ENCODE measurements at regions not wholly inside any gene's neighbourhood (a gene's known extent, or its start where the extent isn't known, plus 50 kb on each side); places are given as distances from the start of the nearest gene placed in this dataset.

DNA sequence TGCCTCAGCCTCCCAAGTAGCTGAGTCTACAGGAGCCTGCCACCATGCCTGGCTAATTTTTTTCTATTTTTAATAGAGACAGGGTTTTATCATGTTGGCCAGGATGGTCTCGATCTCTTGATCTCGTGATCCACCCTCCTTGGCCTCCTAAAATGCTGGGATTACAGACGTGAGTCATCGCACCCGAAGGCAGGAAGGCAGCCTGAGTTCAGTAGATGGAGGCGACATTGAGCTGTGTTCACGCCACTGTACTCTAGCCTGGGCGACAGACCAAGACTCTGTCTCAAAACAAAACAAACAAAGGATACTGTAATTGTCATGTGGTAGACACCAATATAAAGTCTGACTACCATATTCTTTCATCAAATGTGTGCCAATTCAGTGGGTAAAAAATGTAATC lies 500.9 kb upstream of the DSEL start:
- DNase-seq (ENCODE audit: low spot score): no peak
- no peak for FAIRE-seq

DNA sequence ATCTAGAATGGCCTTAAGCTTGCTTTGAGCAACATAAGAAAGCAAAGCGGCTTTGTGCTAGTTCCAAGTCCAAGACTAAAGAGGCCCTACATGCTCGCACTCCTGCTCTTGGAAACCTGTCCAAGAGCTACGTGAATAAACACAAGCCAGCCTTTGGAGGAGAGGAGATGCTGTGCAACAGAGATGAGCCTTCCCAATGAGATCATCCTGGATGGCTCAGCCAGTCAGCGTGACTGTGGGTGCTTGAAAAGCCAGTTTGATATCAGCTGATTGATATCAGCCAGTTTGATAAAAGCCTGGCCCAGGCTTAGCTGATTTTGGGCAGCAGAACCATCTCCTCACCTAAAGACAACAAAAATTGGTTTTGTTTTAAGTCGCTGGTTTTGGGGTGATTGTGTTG lies 481.0 kb upstream of the DSEL start:
- DNase-seq (ENCODE audit: low spot score) (no peak), FAIRE-seq (no peak)

DNA sequence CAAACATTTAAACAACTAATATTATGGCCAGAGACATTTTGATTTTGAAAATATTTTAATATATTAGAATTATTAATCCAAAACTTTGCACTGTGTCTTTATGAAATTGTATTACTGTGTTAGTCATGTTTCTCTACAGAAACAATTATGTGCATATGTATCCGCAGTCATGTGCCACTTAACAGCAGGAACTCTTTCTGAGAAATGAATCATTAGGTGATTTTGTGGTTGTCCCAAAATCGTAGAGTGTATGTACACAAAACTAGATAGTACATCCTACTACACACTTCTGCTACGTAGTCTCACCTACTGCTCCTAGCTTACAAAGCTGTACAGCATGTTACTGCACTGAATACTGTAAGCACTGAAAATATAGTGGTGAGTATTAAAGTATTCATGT lies 479.2 kb upstream of the DSEL start:
- FAIRE-seq (no peak), DNase-seq (ENCODE audit: low spot score) (no peak)

DNA sequence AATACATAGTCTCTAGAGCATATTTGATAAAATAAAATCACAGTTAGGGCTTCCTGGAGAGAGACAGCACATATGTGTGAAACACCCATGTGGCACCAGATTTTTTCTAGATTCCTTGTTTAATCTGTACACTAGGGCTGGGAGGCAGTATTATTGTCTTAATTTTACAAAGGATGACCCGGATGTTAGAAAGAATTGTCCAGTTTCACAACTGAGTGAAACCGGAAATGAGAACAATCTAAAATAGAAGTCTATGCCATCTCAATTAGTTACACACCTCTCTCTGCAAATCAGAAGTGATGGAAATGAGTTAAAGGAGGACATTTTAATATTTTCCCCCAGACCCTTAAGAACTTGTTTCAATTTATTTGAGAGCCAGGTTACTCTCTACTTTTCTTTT lies 463.7 kb upstream of the DSEL start:
- FAIRE-seq (no peak), DNase-seq (ENCODE audit: low spot score) (no peak)

DNA sequence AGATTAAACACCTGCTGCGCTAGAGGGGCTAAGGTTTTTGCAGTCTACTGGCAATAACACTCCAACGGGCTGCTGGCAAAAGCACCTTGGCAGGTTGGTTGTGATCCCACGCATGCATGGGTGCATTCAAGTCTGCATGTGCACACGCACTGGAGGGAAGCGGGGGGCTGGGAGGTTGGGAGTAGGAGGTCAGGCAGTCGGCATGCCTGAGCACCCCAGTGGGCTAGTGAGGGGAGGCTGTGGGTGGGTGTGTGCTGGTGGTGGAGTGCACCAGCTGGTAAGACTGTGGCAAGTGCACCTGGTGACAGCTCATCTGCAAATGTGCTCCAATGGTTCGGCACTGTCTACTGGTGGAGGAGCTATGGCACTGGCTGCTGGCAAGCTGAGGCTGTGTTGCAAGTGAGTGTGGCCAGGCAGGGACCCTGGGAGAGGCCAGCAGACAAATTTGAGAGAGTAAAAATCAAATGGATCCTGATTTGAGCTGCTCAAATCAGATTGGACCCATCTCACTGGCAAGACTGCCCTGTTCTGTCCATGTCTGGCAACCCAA lies 460.6 kb upstream of the DSEL start:
- FAIRE-seq (no peak), DNase-seq (ENCODE audit: low spot score) (no peak)

DNA sequence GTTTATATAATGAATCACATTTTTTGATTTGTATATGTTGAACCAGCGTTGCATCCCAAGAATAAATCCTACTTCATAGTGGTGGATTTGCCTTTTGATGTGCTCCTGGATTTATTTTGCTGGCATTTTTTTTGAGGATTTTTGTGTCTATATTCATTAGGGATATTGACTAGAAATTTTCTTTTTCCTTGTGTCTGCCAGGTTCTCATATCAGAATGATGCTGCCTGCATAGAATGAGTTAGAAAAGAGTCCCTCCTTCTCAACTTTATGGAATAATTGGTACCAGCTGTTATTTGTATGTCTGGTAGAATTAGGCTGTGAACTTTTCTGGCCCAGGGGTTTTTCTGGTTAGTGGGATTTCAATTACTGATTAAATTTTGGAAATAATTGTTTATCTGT lies 457.4 kb upstream of the DSEL start:
- FAIRE-seq: no peak
- no peak for DNase-seq (ENCODE audit: low spot score)

DNA sequence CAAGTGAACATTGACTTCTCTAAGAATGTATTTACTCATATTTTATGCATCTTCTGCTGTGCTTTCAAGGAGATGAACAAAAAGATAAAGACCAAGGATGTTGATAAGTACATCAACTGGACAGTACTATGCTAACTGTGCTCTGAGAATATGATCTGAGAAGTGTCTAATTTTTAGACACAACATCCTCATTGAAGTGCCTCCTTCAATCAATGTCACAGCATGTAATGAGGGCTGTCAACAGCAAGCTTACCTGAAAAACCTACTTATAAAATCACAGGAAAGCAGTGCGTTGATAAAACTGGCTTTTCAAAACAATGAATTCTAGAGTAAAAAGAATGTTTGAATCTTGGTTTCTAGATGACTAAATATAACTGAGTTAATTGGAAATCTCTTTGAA lies 452.9 kb upstream of the DSEL start:
- no peak for DNase-seq (ENCODE audit: low spot score)
- FAIRE-seq: no peak

DNA sequence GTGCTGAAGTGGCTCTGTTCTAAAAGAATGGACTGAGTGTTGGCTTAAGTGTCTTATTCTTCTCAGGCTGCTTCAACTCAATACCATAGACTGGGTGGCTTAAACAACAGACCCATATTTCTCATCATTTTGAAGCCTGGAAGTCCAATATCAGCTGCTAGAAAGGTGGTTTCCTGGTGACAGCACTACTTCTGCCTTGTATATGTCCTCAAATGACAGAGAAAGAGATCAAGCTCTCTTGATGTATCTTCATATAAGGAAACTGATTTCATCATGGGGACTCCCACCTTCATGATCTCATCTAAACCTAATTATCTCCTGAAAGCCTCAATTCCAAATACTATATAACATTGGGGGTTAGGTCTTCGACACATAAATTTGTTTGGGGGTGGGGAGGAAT lies 449.7 kb upstream of the DSEL start:
- DNase-seq (ENCODE audit: low spot score) (no peak), FAIRE-seq (no peak)

DNA sequence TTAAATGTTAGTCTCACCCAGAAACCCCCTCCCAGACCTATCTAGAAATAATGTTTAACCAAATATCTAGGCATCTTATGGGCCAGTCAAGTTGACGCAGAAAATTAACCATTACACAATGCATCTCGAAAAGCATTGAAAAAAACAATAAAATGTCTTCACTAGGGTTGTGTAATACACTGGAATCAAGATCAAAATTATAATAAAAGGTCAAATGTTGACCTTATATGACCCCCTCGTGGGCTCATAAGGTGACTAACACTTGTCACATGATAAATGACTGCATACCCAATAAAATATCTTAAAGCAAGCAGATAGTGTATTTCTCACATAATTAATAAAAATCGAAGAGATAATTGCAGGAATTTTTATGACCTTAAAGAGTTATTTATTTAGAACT lies 447.9 kb upstream of the DSEL start:
- FAIRE-seq (no peak), DNase-seq (ENCODE audit: low spot score) (no peak)

DNA sequence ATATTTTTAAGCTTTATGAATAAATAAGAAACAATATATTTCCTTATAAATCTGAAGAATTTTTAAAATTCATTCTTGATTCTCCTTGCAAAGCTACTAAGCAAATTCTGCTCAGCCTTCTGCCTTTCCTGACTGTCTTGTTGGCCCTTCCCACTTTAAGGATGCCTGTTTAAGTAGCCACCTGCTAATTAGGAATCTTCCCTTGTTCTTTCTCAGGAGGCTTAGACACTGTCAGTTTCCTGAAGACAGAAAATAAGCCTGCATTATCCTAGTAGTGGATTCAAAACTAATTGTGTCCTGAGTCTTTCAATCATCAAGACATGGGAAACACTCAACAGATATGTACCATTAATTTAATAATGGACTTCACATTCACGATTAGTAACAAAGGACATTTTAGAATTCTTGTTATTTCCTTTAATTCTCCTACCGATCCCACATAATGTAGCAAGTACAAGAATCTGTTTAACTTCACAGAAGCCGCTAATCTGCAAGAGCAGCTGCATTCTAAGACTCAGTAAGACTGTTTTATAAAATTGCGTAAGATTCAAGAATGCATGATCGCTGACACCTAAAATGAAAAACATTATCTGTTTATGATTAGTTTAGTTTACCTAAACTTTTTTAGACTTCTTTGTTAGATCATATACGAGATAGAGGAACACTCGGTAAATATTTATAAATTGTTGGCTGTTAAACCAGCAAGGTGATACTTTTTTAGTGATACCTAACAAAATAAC lies 445.4 kb upstream of the DSEL start:
- FAIRE-seq: no peak

DNA sequence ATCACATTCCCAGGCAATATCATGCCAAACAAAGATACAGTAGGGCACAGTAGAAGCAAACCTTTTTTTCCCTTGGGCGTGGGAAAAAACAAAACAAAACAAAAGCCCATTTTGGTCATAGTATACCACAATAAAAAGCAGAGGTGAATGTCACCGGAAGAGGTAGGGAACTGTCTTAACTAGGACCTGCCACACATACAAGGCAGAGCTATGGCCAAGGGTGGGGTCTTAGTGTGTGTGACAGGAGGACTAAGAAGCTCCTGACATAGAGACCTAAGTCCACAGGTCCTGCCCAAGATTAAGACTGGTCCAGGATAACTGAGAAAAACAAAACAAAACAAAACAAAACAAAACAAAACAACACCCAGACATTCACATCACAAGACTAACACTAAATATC lies 441.2 kb upstream of the DSEL start:
- DNase-seq (ENCODE audit: low spot score): no peak
- FAIRE-seq: no peak

More for the DNA sequence above, 445.4 kb upstream of the DSEL start:
- DNase-seq (ENCODE audit: low spot score): no peak

DNA sequence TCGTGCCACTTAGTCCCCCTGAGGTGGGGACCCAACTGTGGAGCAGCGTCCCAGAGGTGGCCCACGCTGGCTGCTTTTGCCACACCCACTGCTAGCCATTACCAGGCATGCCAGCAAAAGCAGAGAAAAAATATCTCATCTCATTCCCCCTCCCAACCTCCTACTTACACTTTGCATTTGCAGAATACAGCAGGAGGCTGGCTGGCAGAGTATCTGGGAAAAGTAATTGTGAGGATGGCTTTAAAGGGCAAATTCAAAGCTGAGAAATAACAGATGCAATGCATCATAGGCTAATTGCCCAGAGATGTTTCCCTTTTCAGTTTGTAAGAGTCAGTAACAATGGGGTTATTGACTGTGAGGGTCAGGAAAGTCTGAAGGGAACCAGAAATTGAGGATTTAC lies 438.1 kb upstream of the DSEL start:
- DNase-seq (ENCODE audit: low spot score) (no peak), FAIRE-seq (no peak)

DNA sequence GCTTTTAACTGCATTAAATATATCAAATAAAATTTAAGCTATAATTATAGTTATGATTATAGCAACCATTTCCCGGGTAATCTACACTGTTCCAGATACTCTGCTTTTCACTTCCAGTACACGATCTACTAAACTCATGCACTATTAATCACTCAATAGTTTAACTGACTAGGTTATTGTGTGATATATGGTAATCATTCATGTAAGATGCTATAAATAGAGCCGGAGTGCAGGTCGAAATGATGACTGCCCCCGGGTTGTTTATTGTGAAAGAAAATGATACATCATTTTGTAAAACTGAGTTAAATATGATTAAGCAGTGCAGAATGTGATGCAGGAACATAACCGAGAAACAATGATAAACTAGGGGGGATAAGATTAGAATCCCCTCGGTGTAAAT lies 434.6 kb upstream of the DSEL start:
- DNase-seq (ENCODE audit: low spot score) (no peak), FAIRE-seq (no peak)

DNA sequence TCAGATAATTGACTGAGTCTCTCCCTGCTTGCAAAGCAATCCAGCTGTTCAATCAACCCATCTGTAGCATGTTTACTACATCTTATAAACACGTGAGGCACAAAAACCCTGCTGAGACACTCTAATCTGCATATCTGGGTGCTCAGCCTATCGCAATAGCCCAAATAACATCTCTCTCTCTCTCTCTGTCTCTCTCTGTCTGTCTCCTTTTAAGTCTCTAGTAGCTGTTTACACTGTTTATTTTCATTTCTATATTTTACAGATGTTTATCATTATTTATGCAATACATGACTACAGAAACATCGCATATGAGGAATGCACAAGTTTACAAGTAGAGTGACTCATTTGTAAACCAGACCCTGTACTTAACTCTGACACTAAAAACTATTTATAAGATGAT lies 422.1 kb upstream of the DSEL start:
- DNase-seq (ENCODE audit: low spot score) (no peak), FAIRE-seq (no peak)

DNA sequence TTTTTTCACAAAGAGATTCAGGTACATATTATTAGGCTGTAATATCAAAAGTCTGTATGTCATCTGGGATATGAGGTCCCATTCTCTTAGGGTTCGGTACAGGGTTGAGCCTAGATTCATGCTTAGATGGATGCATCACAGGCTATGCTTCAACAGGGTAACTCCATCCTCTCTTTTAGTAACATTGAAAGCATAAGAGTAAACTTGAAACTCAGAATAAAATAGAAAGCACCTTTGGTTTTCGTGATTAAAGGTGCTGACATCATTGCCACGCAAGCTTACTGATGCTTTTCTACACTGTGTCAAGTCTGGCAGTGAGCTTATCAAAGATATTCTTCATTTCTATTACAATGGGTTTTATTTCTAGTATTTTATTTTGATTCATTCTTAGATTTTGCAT lies 419.1 kb upstream of the DSEL start:
- DNase-seq (ENCODE audit: low spot score) (no peak), FAIRE-seq (no peak)

DNA sequence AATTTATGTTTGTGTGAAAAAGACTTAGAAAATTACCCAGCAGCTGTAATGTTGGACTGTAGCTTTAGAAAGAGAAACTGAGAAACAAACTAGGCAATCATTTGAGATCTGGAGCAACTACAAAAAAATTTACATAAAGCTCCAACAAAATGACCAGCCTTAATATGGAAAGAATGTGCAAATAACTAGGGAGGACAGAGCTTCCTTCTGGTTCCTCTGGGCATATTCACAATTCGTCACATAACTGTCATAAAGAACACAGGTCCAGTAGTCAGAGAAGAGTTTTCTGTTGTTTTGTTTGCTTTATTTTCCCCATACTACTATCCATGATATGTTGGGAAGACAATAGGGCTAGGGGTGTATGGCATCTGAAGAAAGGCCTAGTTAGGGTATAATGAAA lies 416.8 kb upstream of the DSEL start:
- no peak for FAIRE-seq

DNA sequence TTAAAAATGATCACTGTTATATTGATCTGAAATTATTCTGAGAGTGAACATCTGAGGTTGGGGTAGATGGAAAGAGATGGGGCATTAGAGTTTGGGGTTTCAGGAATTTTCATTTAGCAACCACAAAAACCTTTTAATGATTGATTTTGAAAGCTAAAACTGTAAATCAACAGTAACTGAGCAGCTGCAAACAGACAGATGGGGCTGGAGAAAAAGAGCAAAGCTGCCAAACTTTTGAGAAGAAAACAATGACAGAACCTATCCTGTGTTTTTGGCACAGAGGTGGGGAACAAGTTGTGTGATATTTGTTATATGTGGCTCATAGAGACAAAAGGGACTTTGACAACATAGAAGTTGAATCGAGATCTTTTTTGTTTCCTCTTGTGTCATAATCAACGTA lies 415.8 kb upstream of the DSEL start:
- FAIRE-seq (no peak), DNase-seq (ENCODE audit: low spot score) (no peak)

More for the DNA sequence above, 416.8 kb upstream of the DSEL start:
- DNase-seq (ENCODE audit: low spot score): no peak

DNA sequence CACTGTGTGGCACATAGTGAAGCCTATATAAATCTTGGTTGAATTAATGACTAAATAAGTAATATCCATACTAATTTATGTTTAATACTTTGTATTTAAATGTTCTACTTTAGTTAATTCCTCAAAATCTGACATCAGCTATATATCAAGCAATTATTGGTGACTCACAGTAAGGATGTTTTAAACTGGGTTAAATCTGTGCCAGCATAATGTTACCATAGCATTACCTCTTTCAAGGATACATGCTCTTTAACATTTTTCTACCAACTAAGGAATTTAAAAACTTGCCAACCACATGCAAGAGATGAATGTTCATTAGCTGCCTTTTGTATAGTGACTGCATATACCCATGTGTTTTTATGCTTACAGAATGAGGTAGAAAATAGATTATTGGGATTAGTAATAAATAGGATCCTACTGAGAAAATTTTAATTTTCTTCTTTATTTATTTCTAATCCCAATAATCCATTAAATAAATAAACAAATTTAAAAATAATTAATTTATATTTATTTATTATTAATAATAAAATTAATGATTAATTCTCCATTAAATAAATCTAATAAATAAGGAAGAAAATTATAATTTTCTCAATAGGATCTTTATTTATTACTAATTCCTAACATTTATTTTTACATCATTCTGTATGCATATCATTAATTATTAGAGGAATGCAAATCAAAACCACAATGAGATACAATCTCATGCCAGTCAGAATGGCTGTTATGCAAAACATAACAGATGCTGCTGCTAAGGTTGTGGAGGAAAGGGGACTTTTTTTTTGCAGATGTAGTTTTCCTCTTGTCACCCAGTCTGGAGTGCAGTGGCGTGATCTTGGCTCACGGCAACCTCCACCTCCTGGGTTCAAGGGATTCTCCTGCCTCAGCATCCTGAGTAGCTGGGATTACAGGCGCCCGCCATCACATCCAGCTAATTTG lies 410.7 kb upstream of the DSEL start:
- DNase-seq (ENCODE audit: low spot score) (no peak), FAIRE-seq (no peak)

DNA sequence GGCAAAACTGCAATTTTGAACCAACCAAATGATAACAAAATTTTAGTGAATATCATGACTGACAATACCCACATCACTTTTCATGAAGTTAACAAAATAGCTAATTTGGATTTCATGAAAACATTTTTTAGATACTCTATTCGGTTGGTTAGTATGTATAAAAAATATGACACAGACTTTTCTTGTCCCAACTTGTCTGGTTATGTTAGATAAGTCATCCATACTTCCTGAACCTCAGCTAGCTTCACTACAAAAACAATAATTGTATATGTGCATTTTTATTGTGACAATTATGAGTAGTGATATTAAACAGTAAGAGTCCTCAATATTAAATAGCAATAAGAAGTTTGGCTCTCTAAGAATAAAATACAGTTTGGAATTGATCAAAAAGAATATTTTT lies 408.1 kb upstream of the DSEL start:
- DNase-seq (ENCODE audit: low spot score): no peak
- FAIRE-seq: no peak

DNA sequence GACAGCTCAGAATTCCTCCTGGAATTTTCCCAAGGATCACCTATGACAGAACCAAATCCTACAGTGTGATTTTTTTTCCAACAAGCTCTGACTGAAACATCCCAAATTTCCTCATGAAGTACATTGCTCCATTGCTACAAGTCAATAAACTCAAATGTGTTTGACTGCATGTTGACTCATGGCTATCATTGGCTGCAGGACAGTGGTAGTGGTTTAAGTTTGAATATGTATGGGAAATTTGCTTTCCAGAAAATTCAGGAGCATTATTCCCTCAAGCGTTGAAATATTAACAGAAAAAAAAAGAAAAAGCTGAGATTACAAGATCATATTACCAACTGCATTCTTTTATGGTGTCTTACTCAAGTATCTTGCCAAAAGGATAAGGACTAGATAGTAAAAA lies 402.8 kb upstream of the DSEL start:
- DNase-seq (ENCODE audit: low spot score) (no peak), FAIRE-seq (no peak)

DNA sequence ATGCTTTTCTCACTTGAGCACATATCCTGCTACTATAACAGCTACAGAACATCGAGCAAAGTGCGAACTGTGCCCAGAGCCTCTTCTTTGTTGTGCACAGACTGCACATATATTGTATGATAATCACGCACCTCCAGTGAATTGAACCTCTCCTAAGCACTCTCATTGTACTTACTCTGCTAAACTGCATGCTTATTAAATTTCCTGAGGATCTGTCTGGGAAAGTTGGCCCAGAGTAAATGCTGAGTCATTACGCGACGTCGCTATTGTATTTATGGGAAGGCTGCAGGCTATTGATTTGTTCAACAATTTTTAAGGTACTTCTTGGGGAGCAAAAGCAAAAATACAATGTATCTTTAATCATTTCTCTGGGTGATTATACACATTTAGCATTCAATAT lies 399.6 kb upstream of the DSEL start:
- no peak for FAIRE-seq

DNA sequence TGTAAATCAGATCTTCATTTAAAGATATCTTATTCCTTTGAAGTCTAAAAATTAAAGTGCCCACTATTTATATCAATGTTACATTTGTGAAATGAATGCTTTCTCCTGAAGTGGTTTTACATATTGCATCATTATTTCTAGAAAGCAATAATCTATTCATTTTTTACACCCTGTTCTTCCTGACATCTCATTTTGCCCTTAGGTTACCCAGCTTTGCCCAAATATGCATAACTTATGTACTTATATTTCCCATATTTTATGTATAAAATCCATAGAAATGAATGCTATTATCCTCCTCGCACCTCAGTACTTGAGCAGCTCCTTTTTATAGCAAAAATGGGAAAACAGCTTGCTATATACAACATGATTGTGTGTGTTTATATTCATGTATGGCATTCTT lies 396.5 kb upstream of the DSEL start:
- FAIRE-seq: no peak

More for the DNA sequence above, 399.6 kb upstream of the DSEL start:
- DNase-seq (ENCODE audit: low spot score): no peak

DNA sequence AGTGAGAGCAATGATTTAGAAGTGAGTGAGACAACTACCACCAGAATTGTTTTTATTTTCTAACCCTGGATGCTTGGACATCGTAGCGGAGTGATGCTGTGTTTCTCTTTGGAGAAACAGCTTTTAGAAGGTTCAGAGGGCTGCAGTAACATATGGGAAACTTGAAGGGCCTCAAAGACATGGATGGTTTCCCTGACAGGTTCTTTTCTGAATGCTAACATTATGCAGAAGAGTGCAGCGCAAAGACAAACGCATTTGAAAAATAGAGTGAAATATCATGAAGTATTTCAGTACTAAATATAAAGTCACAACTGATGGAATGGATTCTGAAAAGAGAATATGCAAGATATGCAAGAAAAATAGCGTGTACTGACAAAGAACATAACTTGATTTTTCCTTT lies 385.1 kb upstream of the DSEL start:
- no peak for FAIRE-seq
- no peak for DNase-seq (ENCODE audit: low spot score)

More for the DNA sequence above, 396.5 kb upstream of the DSEL start:
- DNase-seq (ENCODE audit: low spot score): no peak

Measured in urothelium cell line (cell line).